Sigmoid colon (tissue), 4 donors: ENCODE measurements at regions not wholly inside any gene's neighbourhood (a gene's known extent, or its start where the extent isn't known, plus 50 kb on each side); places are given as distances from the start of the nearest gene placed in this dataset.

ENCODE experiments used
- EP300 ChIP-seq, 4 donors: sonication (generic); formaldehyde crosslinking; IDR thresholded peaks; one replicate each; pipeline ENCODE4 v1.6.1; 2017; ENCODE audit warnings: antibody characterized with exemption in 4 of 4
- POLR2A ChIP-seq, 2 donors: fragments of 450-650 bp; IDR thresholded peaks; one replicate each; pipeline ENCODE4 v1.6.1; 2016; ENCODE audit warnings: antibody characterized with exemption in 2 of 2, mild to moderate bottlenecking in 2 of 2, moderate library complexity in 2 of 2
- TF ChIP-seq, protein P1 (sequence below), 4 experiments: fragments of 450-650 bp in 3 of 4; fragments of 200-600 bp in 1 of 4; IDR thresholded peaks; one replicate each; pipeline ENCODE4 v1.5.1; 2016 to 2019; ENCODE audit warnings: antibody characterized with exemption in 4 of 4, mild to moderate bottlenecking in 3 of 4, moderate library complexity in 2 of 4

DNA sequence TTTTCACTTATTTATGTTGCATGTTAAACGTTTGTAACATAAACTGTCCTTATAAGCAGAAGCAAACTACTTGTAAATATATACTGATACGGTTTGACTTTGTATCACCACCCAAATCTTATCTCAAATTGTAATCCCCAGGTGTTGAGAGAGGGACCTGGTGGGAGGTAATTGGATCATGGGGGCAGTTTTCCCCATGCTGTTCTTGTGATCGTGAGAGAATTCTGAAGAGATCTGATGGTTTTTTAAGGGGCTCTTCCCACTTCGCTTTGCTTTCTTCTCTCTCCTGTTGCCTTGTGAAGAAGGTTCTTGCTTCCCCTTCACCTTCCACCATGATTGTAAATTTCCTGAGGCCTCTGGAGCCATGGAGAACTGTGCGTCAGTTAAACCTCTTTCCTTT is 87.1 kb upstream of the MAPK10 start:
- TF ChIP-seq EP300 (IDR thresholded peaks at IDR 0.05): no peak
- TF ChIP-seq, protein P1, sequence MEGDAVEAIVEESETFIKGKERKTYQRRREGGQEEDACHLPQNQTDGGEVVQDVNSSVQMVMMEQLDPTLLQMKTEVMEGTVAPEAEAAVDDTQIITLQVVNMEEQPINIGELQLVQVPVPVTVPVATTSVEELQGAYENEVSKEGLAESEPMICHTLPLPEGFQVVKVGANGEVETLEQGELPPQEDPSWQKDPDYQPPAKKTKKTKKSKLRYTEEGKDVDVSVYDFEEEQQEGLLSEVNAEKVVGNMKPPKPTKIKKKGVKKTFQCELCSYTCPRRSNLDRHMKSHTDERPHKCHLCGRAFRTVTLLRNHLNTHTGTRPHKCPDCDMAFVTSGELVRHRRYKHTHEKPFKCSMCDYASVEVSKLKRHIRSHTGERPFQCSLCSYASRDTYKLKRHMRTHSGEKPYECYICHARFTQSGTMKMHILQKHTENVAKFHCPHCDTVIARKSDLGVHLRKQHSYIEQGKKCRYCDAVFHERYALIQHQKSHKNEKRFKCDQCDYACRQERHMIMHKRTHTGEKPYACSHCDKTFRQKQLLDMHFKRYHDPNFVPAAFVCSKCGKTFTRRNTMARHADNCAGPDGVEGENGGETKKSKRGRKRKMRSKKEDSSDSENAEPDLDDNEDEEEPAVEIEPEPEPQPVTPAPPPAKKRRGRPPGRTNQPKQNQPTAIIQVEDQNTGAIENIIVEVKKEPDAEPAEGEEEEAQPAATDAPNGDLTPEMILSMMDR (IDR thresholded peaks at IDR 0.05): no peak
- no peak for TF ChIP-seq POLR2A (IDR thresholded peaks at IDR 0.05)
